ENCODE measurements at regions not wholly inside any gene's neighbourhood (a gene's known extent, or its start where the extent isn't known, plus 50 kb on each side); places are given as distances from the start of the nearest gene placed in this dataset.

DNA sequence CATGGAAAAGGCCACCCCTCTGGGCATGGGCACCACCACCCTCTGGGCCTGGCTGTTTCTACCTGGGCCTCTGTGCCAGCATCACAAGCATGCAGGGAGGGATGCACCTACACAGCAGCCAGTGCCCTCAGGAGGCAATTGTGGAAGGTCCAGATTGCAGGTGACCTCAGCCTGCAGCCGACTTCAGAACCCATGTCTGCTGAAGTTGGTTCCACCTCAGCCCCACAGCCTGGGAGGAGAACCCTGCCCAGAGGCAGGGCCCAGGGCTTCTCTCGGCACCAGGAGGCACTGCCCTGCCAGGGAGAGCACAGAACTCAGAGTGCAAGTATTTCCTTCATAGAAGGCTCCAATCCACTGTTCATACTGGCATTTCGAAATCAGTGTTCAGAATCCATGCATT lies 149.8 kb downstream of the TTLL2 start:
- no peak for TF ChIP-seq ZFP3 (CRISPR knock-in tag; IDR thresholded peaks at IDR 0.05)
- TF ChIP-seq, protein P1, sequence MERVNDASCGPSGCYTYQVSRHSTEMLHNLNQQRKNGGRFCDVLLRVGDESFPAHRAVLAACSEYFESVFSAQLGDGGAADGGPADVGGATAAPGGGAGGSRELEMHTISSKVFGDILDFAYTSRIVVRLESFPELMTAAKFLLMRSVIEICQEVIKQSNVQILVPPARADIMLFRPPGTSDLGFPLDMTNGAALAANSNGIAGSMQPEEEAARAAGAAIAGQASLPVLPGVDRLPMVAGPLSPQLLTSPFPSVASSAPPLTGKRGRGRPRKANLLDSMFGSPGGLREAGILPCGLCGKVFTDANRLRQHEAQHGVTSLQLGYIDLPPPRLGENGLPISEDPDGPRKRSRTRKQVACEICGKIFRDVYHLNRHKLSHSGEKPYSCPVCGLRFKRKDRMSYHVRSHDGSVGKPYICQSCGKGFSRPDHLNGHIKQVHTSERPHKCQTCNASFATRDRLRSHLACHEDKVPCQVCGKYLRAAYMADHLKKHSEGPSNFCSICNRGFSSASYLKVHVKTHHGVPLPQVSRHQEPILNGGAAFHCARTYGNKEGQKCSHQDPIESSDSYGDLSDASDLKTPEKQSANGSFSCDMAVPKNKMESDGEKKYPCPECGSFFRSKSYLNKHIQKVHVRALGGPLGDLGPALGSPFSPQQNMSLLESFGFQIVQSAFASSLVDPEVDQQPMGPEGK (CRISPR knock-in tag; IDR thresholded peaks at IDR 0.05; ENCODE audit: borderline replicate concordance), result no peak

Measured in SK-N-SH treated with all-trans-retinoic acid at 6 μM for 48 hours (cell line).